GM21576 (cell line): ENCODE measurements at regions not wholly inside any gene's neighbourhood (a gene's known extent, or its start where the extent isn't known, plus 50 kb on each side); places are given as distances from the start of the nearest gene placed in this dataset.
"Not testable (repeated sequence)": the region's sequence is repeated elsewhere in the genome, so short reads cannot be mapped to it uniquely, and the experiment has no call there.

Experiments
- ATAC-seq: cut with Tn5 transposase; IDR thresholded peaks from one replicate; pipeline ENCODE4 v1.9.1; 2021; ENCODE audit warnings: mild to moderate bottlenecking, moderate library complexity; ENCODE audit not compliant: unreplicated experiment

DNA sequence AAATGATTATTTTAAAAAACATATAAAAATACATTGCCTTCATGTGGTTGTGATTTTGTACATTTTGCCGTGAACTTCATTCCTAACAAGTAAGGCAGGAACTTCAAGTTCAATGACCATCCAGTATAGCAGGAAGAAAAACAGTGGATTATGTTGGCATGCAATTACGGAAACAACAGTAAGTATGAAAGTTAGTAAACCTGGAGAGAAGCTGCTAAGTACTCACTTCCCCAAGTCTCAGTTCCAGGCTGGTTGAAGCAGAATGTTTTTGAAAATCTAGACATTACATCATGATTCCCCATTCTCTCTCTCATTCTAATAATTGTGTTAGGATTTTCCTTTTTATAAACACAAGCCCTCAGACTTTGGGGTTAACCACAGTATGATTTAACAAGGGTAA, 987.1 kb upstream of the KLHL29 start:
- no peak for ATAC-seq

GRCh38 chr2:22403748-22404147, 981.2 kb upstream of the KLHL29 start:
- ATAC-seq, result no peak

GRCh38 chr2:22406625-22407024, 978.4 kb upstream of the KLHL29 start:
- no peak for ATAC-seq

DNA sequence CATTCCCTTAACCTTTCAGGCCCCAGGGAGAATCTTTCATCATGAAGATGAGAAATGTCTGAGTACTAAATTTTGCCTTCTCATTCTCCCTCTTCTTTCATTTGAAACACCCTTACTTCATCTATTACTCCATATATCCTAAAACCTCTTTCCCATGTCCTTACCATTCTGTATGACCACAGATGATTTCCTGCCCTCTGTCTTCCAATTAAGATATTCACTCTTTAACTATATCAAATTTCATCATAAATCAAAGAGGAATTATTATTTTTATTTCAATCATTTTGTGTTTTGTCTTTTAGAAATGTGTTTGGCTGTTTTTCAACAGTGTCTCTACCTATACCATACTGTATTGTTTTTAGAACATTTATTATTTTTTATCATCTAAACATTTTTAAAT, 964.9 kb upstream of the KLHL29 start:
- no peak for ATAC-seq

GRCh38 chr2:22442051-22442450, 942.9 kb upstream of the KLHL29 start:
- ATAC-seq, result no peak

DNA sequence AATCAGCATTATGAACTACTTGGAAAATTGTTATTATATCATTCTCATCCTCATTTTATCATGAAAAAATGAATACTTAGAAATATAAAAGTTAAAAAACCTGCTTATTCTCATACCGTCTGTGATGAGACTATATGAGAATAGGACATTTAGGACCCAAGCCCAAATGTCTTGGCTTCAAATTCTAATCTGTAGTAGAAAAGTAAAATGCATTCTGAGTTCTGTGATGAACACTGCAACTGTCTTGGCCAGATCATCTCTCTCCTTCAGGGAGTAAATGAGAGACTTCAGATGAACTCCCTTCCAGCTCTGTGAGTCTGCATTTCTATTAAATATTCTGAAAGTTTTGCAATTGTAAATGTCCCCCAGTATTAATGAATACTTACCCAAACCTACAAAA, 940.7 kb upstream of the KLHL29 start:
- no peak for ATAC-seq

DNA sequence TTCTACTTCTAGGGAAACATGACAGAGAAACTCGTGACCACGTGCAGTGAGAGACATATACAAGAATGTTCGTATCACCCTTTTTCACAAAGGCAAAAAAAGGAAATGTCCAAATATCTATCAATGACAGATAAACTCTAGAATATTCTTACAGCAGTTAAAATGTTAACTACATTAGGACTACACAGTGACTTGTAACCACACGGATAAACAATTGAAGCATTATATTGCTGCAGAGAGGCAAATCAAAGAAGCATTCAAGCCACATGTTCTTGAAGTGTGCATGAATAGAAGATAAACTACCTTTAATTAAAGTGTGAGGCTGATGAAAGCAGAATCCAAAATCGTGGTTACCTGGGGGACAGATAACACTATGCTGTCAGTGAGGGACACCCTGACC, 935.3 kb upstream of the KLHL29 start:
- ATAC-seq, result no peak

- ATAC-seq, result no peak
Measured at GRCh38 chr2:22450831-22451230, 934.1 kb upstream of the KLHL29 start.

- no peak for ATAC-seq
Measured at GRCh38 chr2:22454826-22455485, 930.0 kb upstream of the KLHL29 start.

- ATAC-seq, result no peak
Measured at GRCh38 chr2:22458440-22458839, 926.5 kb upstream of the KLHL29 start.

DNA sequence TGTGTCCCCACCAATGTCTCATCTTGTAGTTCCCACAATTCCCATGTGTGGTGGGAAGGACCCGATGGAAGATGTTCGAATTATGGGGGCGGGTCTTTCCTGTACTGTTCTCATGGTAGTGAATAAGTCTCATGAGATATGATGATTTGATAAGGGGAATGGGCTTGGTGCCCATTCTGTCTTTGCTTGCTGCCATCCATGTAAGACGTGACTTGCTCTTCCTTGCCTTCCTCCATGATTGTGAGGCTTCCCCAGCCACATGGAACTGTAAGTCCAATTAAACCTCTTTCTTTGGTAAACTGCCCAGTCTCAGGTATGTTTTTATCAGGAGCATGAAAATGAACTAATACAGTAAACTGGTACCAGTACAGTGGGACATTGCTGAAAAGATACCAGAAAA, 909.9 kb upstream of the KLHL29 start:
- not testable (repeated sequence) for ATAC-seq

GRCh38 chr2:22478329-22478728, 906.6 kb upstream of the KLHL29 start:
- no peak for ATAC-seq

- ATAC-seq, result no peak
Measured at GRCh38 chr2:22481486-22482259, 903.3 kb upstream of the KLHL29 start.

DNA sequence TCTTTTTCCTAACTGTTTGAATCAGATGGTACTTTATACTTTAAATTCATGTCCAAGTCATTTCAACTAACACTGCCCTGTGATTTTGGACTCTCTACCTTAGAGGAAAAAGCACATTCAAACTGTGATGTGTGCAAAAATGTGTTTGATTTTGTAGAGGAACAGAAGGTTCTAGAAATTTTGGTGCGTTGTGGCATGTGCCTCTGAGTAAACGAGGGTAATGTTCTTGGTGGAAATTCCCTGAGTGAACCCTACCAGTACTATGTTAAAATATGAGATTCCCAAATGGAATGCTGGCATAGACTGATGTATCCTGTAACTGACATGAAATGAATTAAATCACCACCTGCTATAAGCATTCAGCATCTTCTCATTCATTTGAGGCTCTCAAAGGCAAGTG, 901.9 kb upstream of the KLHL29 start:
- ATAC-seq, result no peak

GRCh38 chr2:22485486-22485885, 899.5 kb upstream of the KLHL29 start:
- ATAC-seq, result no peak

- ATAC-seq, result no peak
Measured at GRCh38 chr2:22486343-22486742, 898.6 kb upstream of the KLHL29 start.

GRCh38 chr2:22487036-22487435, 897.9 kb upstream of the KLHL29 start:
- ATAC-seq, result no peak

- no peak for ATAC-seq
Measured at GRCh38 chr2:22487541-22487940, 897.4 kb upstream of the KLHL29 start.

DNA sequence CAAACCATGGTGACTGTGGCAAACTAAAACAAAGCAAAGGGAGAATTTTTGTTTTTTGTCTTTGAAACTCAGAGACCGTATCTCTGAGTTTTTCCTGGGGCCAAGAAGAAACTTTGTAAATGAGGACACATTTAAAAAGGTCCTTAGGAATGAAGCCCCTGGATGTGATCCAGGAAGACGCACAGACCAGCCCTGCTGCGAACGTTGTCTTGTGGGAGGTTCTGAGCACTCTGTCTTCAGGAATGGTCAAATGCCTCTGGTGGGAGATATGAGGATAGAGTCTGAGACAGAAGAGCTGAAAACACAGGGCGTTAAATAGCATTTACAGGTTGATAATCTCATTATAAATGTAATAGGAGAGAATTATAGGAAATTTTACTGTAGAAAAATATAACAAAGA, 893.5 kb upstream of the KLHL29 start:
- ATAC-seq, result no peak

GRCh38 chr2:22494156-22494555, 890.8 kb upstream of the KLHL29 start:
- ATAC-seq, result no peak

DNA sequence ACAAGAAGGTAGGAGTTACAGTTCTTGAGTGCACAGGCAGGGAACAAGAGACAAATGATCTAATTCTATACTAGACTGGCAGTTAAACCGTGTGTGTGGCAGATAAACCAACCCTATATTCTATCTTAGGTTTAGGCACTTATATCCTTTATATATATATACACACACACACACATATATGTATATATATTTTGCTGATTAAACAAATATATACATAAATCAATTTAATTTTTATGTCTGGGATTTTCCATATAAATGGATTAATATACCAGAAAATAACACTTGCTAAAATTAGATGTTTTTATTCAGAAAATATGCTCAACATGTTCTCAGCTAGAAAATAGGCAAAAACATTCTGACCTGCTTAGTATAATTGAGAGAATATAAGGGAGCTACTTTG, 887.9 kb upstream of the KLHL29 start:
- no peak for ATAC-seq

GRCh38 chr2:22497789-22498188, 887.2 kb upstream of the KLHL29 start:
- no peak for ATAC-seq
